RWPE1 (cell line): ENCODE measurements at regions not wholly inside any gene's neighbourhood (a gene's known extent, or its start where the extent isn't known, plus 50 kb on each side); places are given as distances from the start of the nearest gene placed in this dataset.

Experiments used
- CTCF ChIA-PET: fragments of 350-600 bp; sonication (Branson Sonifier 250); formaldehyde crosslinking; extraction: SDS; loops from one replicate; lab custom pipeline; 2021; lab: Yijun Ruan, JAX
- POLR2A ChIA-PET: fragments of 400-600 bp; formaldehyde crosslinking; extraction: SDS; loops from one replicate; lab custom pipeline; 2020; ENCODE audit warnings: antibody characterized with exemption; ENCODE audit not compliant: low non-redundant PET; lab: Yijun Ruan, JAX
- DNase-seq: peaks from one replicate; pipeline ENCODE4 v3.0.0; 2012; ENCODE audit warnings: low spot score
- H3K27ac ChIP-seq: fragments of 450-650 bp; 2 replicates; pipeline ENCODE4 v1.5.1; 2017
- CTCF ChIP-seq: fragments of 450-650 bp; conservative IDR thresholded peaks from 2 replicates; pipeline ENCODE4 v1.5.1; 2017; ENCODE audit warnings: low read depth, mild to moderate bottlenecking

DNA sequence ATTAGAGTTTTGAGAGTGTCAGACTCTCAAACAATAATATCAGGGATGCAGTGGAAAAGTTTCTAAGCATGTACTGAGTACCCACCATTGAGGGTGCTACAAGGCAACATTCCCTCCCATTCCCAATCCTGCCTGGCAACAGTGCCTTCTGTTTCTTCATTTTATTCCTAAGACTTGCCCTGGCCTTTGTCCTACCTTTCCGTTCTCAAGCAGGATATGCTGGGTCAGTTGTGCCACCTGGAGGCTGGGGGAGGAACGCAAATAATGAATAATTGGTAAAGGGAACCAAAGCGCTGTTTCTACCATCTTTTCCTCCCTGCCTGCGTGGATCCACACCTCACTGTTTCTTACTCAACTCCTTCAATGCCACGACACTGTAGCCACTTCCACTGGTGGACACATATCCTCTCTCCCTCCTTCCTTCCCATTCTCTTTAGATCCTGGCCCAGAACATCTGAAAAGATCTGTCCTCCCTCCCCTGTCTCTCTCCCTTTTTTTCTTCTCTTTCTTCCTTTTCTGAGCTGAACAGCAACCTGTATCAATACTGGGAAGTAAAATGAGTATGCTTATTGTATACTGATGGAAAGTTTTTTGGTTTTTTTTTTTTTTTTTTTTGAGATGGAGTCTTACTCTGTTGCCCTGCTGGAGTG lies 149.5 kb downstream of the C9orf152 start:
- H3K27ac ChIP-seq = no peak overlapping the region
- DNase-seq = peak; percentile 82
- ChIA-PET POLR2A (interaction anchor here (0.6 kb wide), 1 partner anchor 379 kb away, joined by 4 read pairs; no protein-coding TSS in a partner anchor), CTCF (interaction anchor here (0.6 to 4.0 kb wide), 12 partner anchors 11 to 888 kb away, joined by 3 to 59 read pairs (median 4); no protein-coding TSS in a partner anchor)
- no peak; the same call in 1 of the 2 replicates for TF ChIP-seq CTCF

DNA sequence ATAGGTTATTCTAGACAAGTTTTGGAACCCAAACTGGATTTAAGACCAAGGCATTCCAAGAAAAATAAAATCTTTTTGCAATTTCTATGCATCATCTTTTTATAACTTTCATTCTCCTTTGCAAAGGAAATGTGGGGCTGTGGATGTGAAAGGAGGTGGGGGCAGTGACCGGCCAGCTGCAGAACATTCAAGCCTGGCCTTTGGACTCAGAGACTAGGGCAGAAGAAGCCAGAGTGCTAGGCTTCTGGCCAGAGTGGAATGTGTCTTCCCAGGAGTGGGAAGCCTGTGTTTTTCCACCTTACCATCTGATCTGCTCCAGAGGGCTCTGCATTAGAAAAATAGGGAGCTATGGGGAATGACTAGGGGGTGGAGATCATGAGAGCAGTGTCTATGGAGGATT lies 148.5 kb downstream of the C9orf152 start:
- H3K27ac ChIP-seq = no peak overlapping the region
- CTCF ChIA-PET = interaction anchor here (4.0 kb wide), 1 partner anchor 157 kb away, joined by 59 read pairs; no protein-coding TSS in a partner anchor
- no peak for DNase-seq
- no peak for TF ChIP-seq CTCF
- POLR2A ChIA-PET = no interaction called here

DNA sequence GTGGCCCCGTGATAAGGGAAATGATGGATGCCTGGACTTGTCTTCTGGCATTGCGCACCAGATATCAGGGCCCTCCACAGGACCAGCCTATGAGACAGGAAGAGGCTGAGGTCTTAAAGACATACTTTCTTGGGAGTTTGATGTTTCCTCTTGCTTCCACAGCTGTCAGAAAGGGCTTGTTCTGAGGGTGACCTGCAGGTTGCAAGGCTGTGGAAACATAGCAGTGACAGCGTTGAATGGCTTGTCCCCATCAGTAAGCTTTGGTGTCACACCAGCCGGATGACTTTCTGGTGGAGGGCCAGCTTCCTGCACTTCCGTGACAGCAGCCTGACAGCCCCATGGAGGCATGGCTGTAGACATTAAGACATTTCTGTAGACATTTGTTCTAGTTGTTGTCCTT lies 143.2 kb downstream of the C9orf152 start:
- peak overlapping the region; percentile 29 for H3K27ac ChIP-seq
- CTCF ChIA-PET = interaction anchor here (0.6 to 0.7 kb wide), 2 partner anchors 83 to 491 kb away, joined by 3 read pairs; no protein-coding TSS in a partner anchor
- DNase-seq = no peak
- POLR2A ChIA-PET = no interaction called here
- no peak for TF ChIP-seq CTCF

- DNase-seq = no peak
- ChIA-PET CTCF (interaction anchor here (0.6 to 0.7 kb wide), 2 partner anchors 288 to 612 kb away, joined by 3 read pairs; no protein-coding TSS in a partner anchor), POLR2A (no interaction called here)
- peak overlapping the region; percentile 29 for H3K27ac ChIP-seq
- TF ChIP-seq CTCF = no peak
Observed at GRCh38 chr9:110065532-110065931, 142.4 kb downstream of the C9orf152 start.

DNA sequence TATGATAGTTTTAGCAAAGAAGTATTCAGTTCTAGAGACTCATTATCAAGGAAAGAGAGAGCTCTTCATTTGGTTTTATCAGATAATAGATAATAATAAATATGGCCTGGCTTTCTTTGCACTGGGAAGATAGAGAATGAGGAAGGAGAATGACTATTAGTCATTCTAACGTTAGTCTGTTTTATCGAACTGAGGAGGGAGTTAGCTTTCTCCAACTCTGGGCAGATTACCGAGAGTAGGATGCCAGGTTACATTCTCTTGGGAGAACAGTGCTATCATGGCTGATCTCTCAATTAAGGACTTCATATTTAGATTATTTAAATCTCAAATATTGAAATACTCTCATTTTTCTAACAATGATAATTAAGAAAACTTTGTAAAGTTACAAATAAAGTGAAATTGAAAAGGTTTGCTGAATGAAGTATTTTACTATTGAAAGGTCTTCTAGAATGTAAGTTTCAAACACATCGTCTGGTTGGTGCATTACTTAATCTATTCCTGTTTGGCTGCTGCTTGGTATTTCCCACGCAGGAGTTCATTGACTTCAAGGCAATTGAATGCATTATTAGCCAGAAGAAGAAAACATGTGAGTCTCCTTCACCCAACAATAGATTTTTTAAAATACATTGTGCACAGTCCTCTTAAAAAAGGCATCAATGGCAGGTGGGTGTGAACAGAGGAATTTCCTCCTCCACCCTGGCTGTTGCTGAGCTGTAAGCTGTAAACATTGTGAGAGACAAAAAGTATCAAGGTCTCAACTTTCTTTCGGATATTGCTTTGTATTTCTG lies 140.8 kb downstream of the C9orf152 start:
- no peak for TF ChIP-seq CTCF
- H3K27ac ChIP-seq = no peak overlapping the region
- no peak for DNase-seq
- ChIA-PET POLR2A (no interaction called here), CTCF (interaction anchor here (0.5 to 1.2 kb wide), 5 partner anchors 123 to 1400 kb away, joined by 3 to 6 read pairs (median 3); no protein-coding TSS in a partner anchor)

- no peak for DNase-seq
- no peak for TF ChIP-seq CTCF
- ChIA-PET CTCF (interaction anchor here (0.6 kb wide), 1 partner anchor 189 kb away, joined by 8 read pairs; no protein-coding TSS in a partner anchor), POLR2A (no interaction called here)
- H3K27ac ChIP-seq = no peak overlapping the region
Observed at GRCh38 chr9:110068212-110068611, 139.7 kb downstream of the C9orf152 start.
